ENCODE measurements at regions not wholly inside any gene's neighbourhood (a gene's known extent, or its start where the extent isn't known, plus 50 kb on each side); places are given as distances from the start of the nearest gene placed in this dataset.

GRCh38 chr13:100728201-100728600 is 53.6 kb upstream of the TMTC4 start:
- TF ChIP-seq CTCF (IDR thresholded peaks at IDR 0.05) = no peak
- no peak overlapping the region for H3K27ac ChIP-seq
- no peaks in the 10 kb centered on the region for H3K4me1 ChIP-seq
- H3K4me3 ChIP-seq = no peak overlapping the region
- ATAC-seq (no peak), DNase-seq (no peak)
- H3K9me3 ChIP-seq = peaks cover 0 to 3% of the 10 kb centered on the region in 2 donors
- H3K27me3 ChIP-seq = no peaks in the 10 kb centered on the region
- H3K36me3 ChIP-seq = no peaks in the 10 kb centered on the region
- intact Hi-C loops (cut with DNase I) = no loop called here

- intact Hi-C loops (cut with DNase I) = no loop called here
- no peak for TF ChIP-seq CTCF (IDR thresholded peaks at IDR 0.05)
- no peaks in the 10 kb centered on the region for H3K4me1 ChIP-seq
Observed at GRCh38 chr13:100725472-100725871, 50.9 kb upstream of the TMTC4 start.

GRCh38 chr13:100724568-100724967 is 50.0 kb upstream of the TMTC4 start:
- no peak overlapping the region for H3K27ac ChIP-seq
- intact Hi-C loops (cut with DNase I) = no loop called here
- H3K4me3 ChIP-seq = no peak overlapping the region
- H3K36me3 ChIP-seq = no peaks in the 10 kb centered on the region
- no peak for TF ChIP-seq CTCF (IDR thresholded peaks at IDR 0.05)
- H3K4me1 ChIP-seq = no peaks in the 10 kb centered on the region
- DNase-seq (peak in 1 of 4 donors; percentile 8), ATAC-seq (no peak)
- peaks cover 0 to 3% of the 10 kb centered on the region in 2 donors for H3K9me3 ChIP-seq
- H3K27me3 ChIP-seq = no peaks in the 10 kb centered on the region

More at GRCh38 chr13:100725472-100725871, 50.9 kb upstream of the TMTC4 start:
- ATAC-seq (no peak), DNase-seq (no peak)
- Histone ChIP-seq H3K27me3 (no peaks in the 10 kb centered on the region), H3K36me3 (no peaks in the 10 kb centered on the region), H3K9me3 (peaks cover 0 to 3% of the 10 kb centered on the region in 2 donors), H3K27ac (no peak overlapping the region), H3K4me3 (no peak overlapping the region)

All from left lung (tissue), 4 donors.